Right hindlimb (tissue), 1 donor: ENCODE measurements at regions not wholly inside any gene's neighbourhood (a gene's known extent, or its start where the extent isn't known, plus 50 kb on each side); places are given as distances from the start of the nearest gene placed in this dataset.
"Not testable (repeated sequence)": the region's sequence is repeated elsewhere in the genome, so short reads cannot be mapped to it uniquely, and the experiment has no call there.

Source experiments
- DNase-seq: peaks from one replicate; pipeline ENCODE4 v3.0.0-alpha.2; 2018

GRCh38 chr19:32061315-32061714, 284.1 kb upstream of the ZNF507 start:
- DNase-seq = no peak

GRCh38 chr19:32063601-32064000, 281.8 kb upstream of the ZNF507 start:
- DNase-seq = peak; percentile 37

- DNase-seq = no peak
Observed at GRCh38 chr19:32066056-32066455, 279.4 kb upstream of the ZNF507 start.

- DNase-seq = no peak
Observed at GRCh38 chr19:32067685-32068084, 277.7 kb upstream of the ZNF507 start.

GRCh38 chr19:32068793-32069192, 276.6 kb upstream of the ZNF507 start:
- DNase-seq = no peak

- DNase-seq = no peak
Observed at GRCh38 chr19:32070101-32070500, 275.3 kb upstream of the ZNF507 start.

GRCh38 chr19:32082028-32082427, 263.4 kb upstream of the ZNF507 start:
- no peak for DNase-seq

GRCh38 chr19:32084756-32085363, 260.6 kb upstream of the ZNF507 start:
- DNase-seq = not testable (repeated sequence)

- DNase-seq = no peak
Observed at GRCh38 chr19:32091241-32091640, 254.2 kb upstream of the ZNF507 start.

- no peak for DNase-seq
Observed at GRCh38 chr19:32097011-32097410, 248.4 kb upstream of the ZNF507 start.

GRCh38 chr19:32097620-32098019, 247.8 kb upstream of the ZNF507 start:
- no peak for DNase-seq

- no peak for DNase-seq
Observed at GRCh38 chr19:32098968-32099367, 246.4 kb upstream of the ZNF507 start.

GRCh38 chr19:32101206-32101605, 244.2 kb upstream of the ZNF507 start:
- no peak for DNase-seq

GRCh38 chr19:32103541-32103940, 241.9 kb upstream of the ZNF507 start:
- DNase-seq = no peak

GRCh38 chr19:32104153-32104849, 241.1 kb upstream of the ZNF507 start:
- no peak for DNase-seq

GRCh38 chr19:32104850-32105235, 240.6 kb upstream of the ZNF507 start:
- DNase-seq = no peak

- no peak for DNase-seq
Observed at GRCh38 chr19:32105527-32106310, 239.7 kb upstream of the ZNF507 start.

- no peak for DNase-seq
Observed at GRCh38 chr19:32122258-32122657, 223.2 kb upstream of the ZNF507 start.

GRCh38 chr19:32123355-32123940, 222.0 kb upstream of the ZNF507 start:
- DNase-seq = no peak

GRCh38 chr19:32124585-32124984, 220.8 kb upstream of the ZNF507 start:
- no peak for DNase-seq

- DNase-seq = no peak
Observed at GRCh38 chr19:32129141-32129540, 216.3 kb upstream of the ZNF507 start.

GRCh38 chr19:32130332-32130731, 215.1 kb upstream of the ZNF507 start:
- DNase-seq = peak; percentile 65

- no peak for DNase-seq
Observed at GRCh38 chr19:32131005-32131404, 214.4 kb upstream of the ZNF507 start.

GRCh38 chr19:32138416-32138815, 207.0 kb upstream of the ZNF507 start:
- no peak for DNase-seq
